ENCODE measurements at regions not wholly inside any gene's neighbourhood (a gene's known extent, or its start where the extent isn't known, plus 50 kb on each side); places are given as distances from the start of the nearest gene placed in this dataset.

- H2BK120ac ChIP-seq (replicated peaks; ENCODE audit: low read depth, low read length): no peak overlapping the region
- 92% methylated on average over 3 of the region's 3 CpGs; no CpG with 5 or more reads in 1 of the 2 experiments for WGBS, 2 experiments (ENCODE audit: extremely low coverage in 1 of 2, insufficient coverage in 1 of 2, insufficient read length in 1 of 2, insufficient replicate concordance in 2 of 2, low coverage in 1 of 2, low lambda C conversion rate in 2 of 2, missing lambda C conversion rate in 1 of 2)
- H3K9ac ChIP-seq (replicated peaks in 1 of 4; ENCODE audit: extremely low read depth in 1 of 4, low read depth in 3 of 4, low read length in 3 of 4): no peak overlapping the region
- H3K9me3 ChIP-seq (ENCODE audit: insufficient read depth in 2 of 2, low read depth in 1 of 2, low read length in 1 of 2): no peaks in the 10 kb centered on the region
- H2BK5ac ChIP-seq (ENCODE audit: low read depth, low read length): no peak overlapping the region
- H3K4me3 ChIP-seq (ENCODE audit: extremely low read depth in 1 of 4, insufficient read depth in 2 of 4, low read depth in 3 of 4, low read length in 4 of 4): no peak overlapping the region
- POLR2A ChIA-PET (ENCODE audit: partially characterized antibody): no interaction called here
- no peaks in the 10 kb centered on the region for H3K36me3 ChIP-seq (ENCODE audit: control insufficient read depth in 2 of 4, insufficient read depth in 4 of 4, low read length in 3 of 4)
- H2AK5ac ChIP-seq (ENCODE audit: low read depth, low read length): no peak overlapping the region
- H4K91ac ChIP-seq (replicated peaks; ENCODE audit: insufficient read length, low read length): no peak overlapping the region
- H3K27me3 ChIP-seq (replicated peaks in 1 of 4; ENCODE audit: control insufficient read depth in 3 of 4, extremely low read depth in 1 of 4, insufficient read depth in 3 of 4, low read length in 3 of 4): no peaks in the 10 kb centered on the region
- no peaks in the 10 kb centered on the region for H3K79me1 ChIP-seq (ENCODE audit: low read depth, low read length)
- no peaks in the 10 kb centered on the region for H3K4me1 ChIP-seq (replicated peaks in 1 of 4; ENCODE audit: control insufficient read depth in 3 of 4, insufficient read depth in 4 of 4, low read length in 3 of 4)
- H3K14ac ChIP-seq (ENCODE audit: insufficient read length): no peak overlapping the region
- CTCF ChIA-PET (ENCODE audit: partially characterized antibody): no interaction called here
- no peak overlapping the region for H3K56ac ChIP-seq (replicated peaks; ENCODE audit: insufficient read length, low read depth, low read length)
- H3K27ac ChIP-seq (ENCODE audit: low read depth, low read length): no peak overlapping the region
- H4K5ac ChIP-seq (ENCODE audit: insufficient read length, low read depth, low read length): no peak overlapping the region
- no peak overlapping the region; the same call in 1 of the 2 replicates for H2BK15ac ChIP-seq (ENCODE audit: low read length)
- H2AFZ ChIP-seq (ENCODE audit: low read length): no peak overlapping the region
- no peak overlapping the region for H3K4me2 ChIP-seq (ENCODE audit: insufficient read depth in 1 of 2, low read depth in 2 of 2, low read length in 2 of 2)
- no peaks in the 10 kb centered on the region for H3K79me2 ChIP-seq (ENCODE audit: control insufficient read depth in 1 of 2, insufficient read depth in 2 of 2, low read length in 2 of 2)
- no peak overlapping the region for H2BK12ac ChIP-seq (ENCODE audit: low read depth, low read length)
- H4K8ac ChIP-seq (ENCODE audit: extremely low read depth, insufficient read depth, low read length): no peak overlapping the region
- no peaks in the 10 kb centered on the region; the same call in 1 of the 2 replicates for H3K23me2 ChIP-seq (ENCODE audit: low read depth, low read length)
- FAIRE-seq: no peak
- H2BK20ac ChIP-seq (ENCODE audit: low read length): no peak overlapping the region
- no peak overlapping the region for H3K23ac ChIP-seq (ENCODE audit: insufficient read length)
- no peak for DNase-seq (ENCODE audit: low read depth in 1 of 2, low spot score in 2 of 2)
- no peak overlapping the region for H3K4ac ChIP-seq (replicated peaks; ENCODE audit: insufficient read length, low read depth, low read length)
- no peaks in the 10 kb centered on the region for H4K20me1 ChIP-seq (replicated peaks in 1 of 2; ENCODE audit: control insufficient read depth in 1 of 2, insufficient read depth in 2 of 2, low read length in 2 of 2)
- H3K18ac ChIP-seq (ENCODE audit: extremely low read depth, low read length): no peak overlapping the region
- TF ChIP-seq RNF2 (IDR thresholded peaks at IDR 0.05; ENCODE audit: borderline replicate concordance, low read depth, low read length, missing control alignments, poor library complexity, severe bottlenecking): no peak
- no peak for TF ChIP-seq GABPA (IDR thresholded peaks at IDR 0.05; ENCODE audit: borderline replicate concordance, insufficient read depth, low read length)
- no peak for TF ChIP-seq CBX5 (IDR thresholded peaks at IDR 0.05; ENCODE audit: low read depth, low read length)
- TF ChIP-seq KDM5A (IDR thresholded peaks at IDR 0.05; ENCODE audit: low read length): no peak
- TF ChIP-seq POLR2A (IDR thresholded peaks at IDR 0.05; ENCODE audit: control extremely low read depth in 1 of 2, low read depth in 2 of 2, low read length in 2 of 2): no peak
- TF ChIP-seq BACH1 (IDR thresholded peaks at IDR 0.05; ENCODE audit: low read length): no peak
- TF ChIP-seq ASH2L (IDR thresholded peaks at IDR 0.05; ENCODE audit: low read length): no peak
- TF ChIP-seq, protein P1, sequence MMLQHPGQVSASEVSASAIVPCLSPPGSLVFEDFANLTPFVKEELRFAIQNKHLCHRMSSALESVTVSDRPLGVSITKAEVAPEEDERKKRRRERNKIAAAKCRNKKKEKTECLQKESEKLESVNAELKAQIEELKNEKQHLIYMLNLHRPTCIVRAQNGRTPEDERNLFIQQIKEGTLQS (IDR thresholded peaks at IDR 0.05; ENCODE audit: insufficient read depth, low read depth, low read length): no peak
- no peak for TF ChIP-seq KDM4A (IDR thresholded peaks at IDR 0.05; ENCODE audit: low read depth, low read length, severe bottlenecking)
- no peak for TF ChIP-seq EZH2 (IDR thresholded peaks at IDR 0.05; ENCODE audit: low read depth, low read length, severe bottlenecking)
- TF ChIP-seq BCL11A (IDR thresholded peaks at IDR 0.05; ENCODE audit: low read depth in 2 of 2, low read length in 2 of 2): no peak
- no peak for TF ChIP-seq TAF7 (optimal IDR thresholded peaks at IDR 0.05; ENCODE audit: borderline replicate concordance, low read depth, low read length)
- no peak for TF ChIP-seq YY1 (IDR thresholded peaks at IDR 0.05; ENCODE audit: low read depth, low read length)
- TF ChIP-seq SAP30 (IDR thresholded peaks at IDR 0.05; ENCODE audit: insufficient read depth, insufficient replicate concordance, low read length): no peak
These were observed 493.9 kb upstream of the MAP2 start for GRCh38 chr2:208929894-208930427.
